ENCODE measurements at regions not wholly inside any gene's neighbourhood (a gene's known extent, or its start where the extent isn't known, plus 50 kb on each side); places are given as distances from the start of the nearest gene placed in this dataset.

- Histone ChIP-seq H3K4me2 (ENCODE audit: low read length) (no peak overlapping the region), H3K79me2 (ENCODE audit: insufficient read depth, low read length) (no peaks in the 10 kb centered on the region), H3K27ac (ENCODE audit: low read depth, low read length, poor library complexity, severe bottlenecking) (no peak overlapping the region), H3K4me1 (ENCODE audit: insufficient read depth, low read length, severe bottlenecking) (peaks cover 18% of the 10 kb centered on the region), H3K9ac (ENCODE audit: low read length) (no peak overlapping the region), H3K36me3 (ENCODE audit: insufficient read depth, low read length) (no peaks in the 10 kb centered on the region), H4K20me1 (ENCODE audit: insufficient read depth, low read length) (no peaks in the 10 kb centered on the region), H3K27me3 (ENCODE audit: insufficient read depth, low read length) (no peaks in the 10 kb centered on the region), H2AFZ (ENCODE audit: low read length) (no peak overlapping the region), H3K9me3 (ENCODE audit: low read length) (no peaks in the 10 kb centered on the region), H3K4me3 (ENCODE audit: low read depth, low read length, poor library complexity, severe bottlenecking) (no peak overlapping the region), H3K9me2 (ENCODE audit: low read depth, low read length) (no peaks in the 10 kb centered on the region), H3F3A (ENCODE audit: insufficient read depth, low read length) (no peaks in the 10 kb centered on the region; the same call in 1 of the 2 replicates)
- TF ChIP-seq EZH2 (IDR thresholded peaks at IDR 0.05; ENCODE audit: borderline replicate concordance, low read length) = no peak
Measured at GRCh38 chr2:234324116-234324515, 172.8 kb downstream of the ARL4C start.

GRCh38 chr2:234322766-234323465 lies 174.0 kb downstream of the ARL4C start:
- H3K4me2 ChIP-seq (ENCODE audit: low read length) = no peak overlapping the region

GRCh38 chr2:234320066-234320465 lies 176.8 kb downstream of the ARL4C start:
- Histone ChIP-seq H3F3A (ENCODE audit: insufficient read depth, low read length) (no peaks in the 10 kb centered on the region; the same call in 1 of the 2 replicates), H3K4me1 (ENCODE audit: insufficient read depth, low read length, severe bottlenecking) (peaks cover 18% of the 10 kb centered on the region), H3K9me2 (ENCODE audit: low read depth, low read length) (no peaks in the 10 kb centered on the region), H4K20me1 (ENCODE audit: insufficient read depth, low read length) (no peaks in the 10 kb centered on the region), H3K36me3 (ENCODE audit: insufficient read depth, low read length) (no peaks in the 10 kb centered on the region), H3K27ac (ENCODE audit: low read depth, low read length, poor library complexity, severe bottlenecking) (no peak overlapping the region), H3K79me2 (ENCODE audit: insufficient read depth, low read length) (no peaks in the 10 kb centered on the region), H2AFZ (ENCODE audit: low read length) (no peak overlapping the region), H3K9ac (ENCODE audit: low read length) (no peak overlapping the region), H3K4me2 (ENCODE audit: low read length) (no peak overlapping the region), H3K9me3 (ENCODE audit: low read length) (no peaks in the 10 kb centered on the region), H3K27me3 (ENCODE audit: insufficient read depth, low read length) (no peaks in the 10 kb centered on the region), H3K4me3 (ENCODE audit: low read depth, low read length, poor library complexity, severe bottlenecking) (no peak overlapping the region)
- TF ChIP-seq EZH2 (IDR thresholded peaks at IDR 0.05; ENCODE audit: borderline replicate concordance, low read length) = no peak
- no peak for TF ChIP-seq CTCF (IDR thresholded peaks at IDR 0.05; ENCODE audit: low read length)

More at GRCh38 chr2:234322766-234323465, 174.0 kb downstream of the ARL4C start:
- no peaks in the 10 kb centered on the region for H3K9me2 ChIP-seq (ENCODE audit: low read depth, low read length)
- no peak overlapping the region for H3K9ac ChIP-seq (ENCODE audit: low read length)
- H4K20me1 ChIP-seq (ENCODE audit: insufficient read depth, low read length) = no peaks in the 10 kb centered on the region
- H3K79me2 ChIP-seq (ENCODE audit: insufficient read depth, low read length) = no peaks in the 10 kb centered on the region
- no peak overlapping the region for H3K27ac ChIP-seq (ENCODE audit: low read depth, low read length, poor library complexity, severe bottlenecking)
- H3K9me3 ChIP-seq (ENCODE audit: low read length) = no peaks in the 10 kb centered on the region
- H3F3A ChIP-seq (ENCODE audit: insufficient read depth, low read length) = no peaks in the 10 kb centered on the region; the same call in 1 of the 2 replicates
- peaks cover 18% of the 10 kb centered on the region for H3K4me1 ChIP-seq (ENCODE audit: insufficient read depth, low read length, severe bottlenecking)
- no peaks in the 10 kb centered on the region for H3K27me3 ChIP-seq (ENCODE audit: insufficient read depth, low read length)
- no peaks in the 10 kb centered on the region for H3K36me3 ChIP-seq (ENCODE audit: insufficient read depth, low read length)
- H3K4me3 ChIP-seq (ENCODE audit: low read depth, low read length, poor library complexity, severe bottlenecking) = no peak overlapping the region
- TF ChIP-seq CTCF (IDR thresholded peaks at IDR 0.05; ENCODE audit: low read length) (no peak), EZH2 (IDR thresholded peaks at IDR 0.05; ENCODE audit: borderline replicate concordance, low read length) (no peak)
- H2AFZ ChIP-seq (ENCODE audit: low read length) = no peak overlapping the region

- no peak overlapping the region for H3K9ac ChIP-seq (ENCODE audit: low read length)
- H4K20me1 ChIP-seq (ENCODE audit: insufficient read depth, low read length) = no peaks in the 10 kb centered on the region
- no peaks in the 10 kb centered on the region for H3K79me2 ChIP-seq (ENCODE audit: insufficient read depth, low read length)
- no peak overlapping the region for H3K4me2 ChIP-seq (ENCODE audit: low read length)
- H3F3A ChIP-seq (ENCODE audit: insufficient read depth, low read length) = no peaks in the 10 kb centered on the region; the same call in 1 of the 2 replicates
- H3K27ac ChIP-seq (ENCODE audit: low read depth, low read length, poor library complexity, severe bottlenecking) = no peak overlapping the region
- no peak overlapping the region for H3K4me3 ChIP-seq (ENCODE audit: low read depth, low read length, poor library complexity, severe bottlenecking)
- TF ChIP-seq EZH2 (IDR thresholded peaks at IDR 0.05; ENCODE audit: borderline replicate concordance, low read length) (no peak), CTCF (IDR thresholded peaks at IDR 0.05; ENCODE audit: low read length) (no peak)
- no peaks in the 10 kb centered on the region for H3K9me2 ChIP-seq (ENCODE audit: low read depth, low read length)
- H3K27me3 ChIP-seq (ENCODE audit: insufficient read depth, low read length) = no peaks in the 10 kb centered on the region
- no peaks in the 10 kb centered on the region for H3K36me3 ChIP-seq (ENCODE audit: insufficient read depth, low read length)
- H3K4me1 ChIP-seq (ENCODE audit: insufficient read depth, low read length, severe bottlenecking) = peaks cover 4% of the 10 kb centered on the region
- H2AFZ ChIP-seq (ENCODE audit: low read length) = no peak overlapping the region
- no peaks in the 10 kb centered on the region for H3K9me3 ChIP-seq (ENCODE audit: low read length)
Measured at GRCh38 chr2:234318361-234318760, 178.5 kb downstream of the ARL4C start.
